ENCODE measurements at regions not wholly inside any gene's neighbourhood (a gene's known extent, or its start where the extent isn't known, plus 50 kb on each side); places are given as distances from the start of the nearest gene placed in this dataset.

DNA sequence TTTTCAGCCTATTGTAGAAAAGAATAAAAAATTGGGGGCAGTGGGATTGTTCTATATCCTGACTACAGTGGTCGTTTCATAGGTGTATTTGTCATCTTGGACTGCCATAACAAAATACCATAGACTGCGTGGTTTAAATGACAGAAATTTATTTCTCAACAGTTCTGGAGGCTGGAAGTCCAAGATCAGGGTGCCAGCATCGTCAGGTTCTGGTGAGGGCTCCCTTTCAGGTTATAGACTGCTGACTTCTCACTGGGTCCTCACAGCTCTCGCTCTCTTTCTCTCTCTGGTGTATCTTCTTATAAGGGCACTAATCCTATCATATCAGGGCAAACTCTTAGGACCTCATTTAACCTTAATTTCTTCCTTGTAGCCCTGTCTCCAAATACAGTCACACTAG lies 356.7 kb upstream of the TRPC7 start:
- TF ChIP-seq, protein P1, sequence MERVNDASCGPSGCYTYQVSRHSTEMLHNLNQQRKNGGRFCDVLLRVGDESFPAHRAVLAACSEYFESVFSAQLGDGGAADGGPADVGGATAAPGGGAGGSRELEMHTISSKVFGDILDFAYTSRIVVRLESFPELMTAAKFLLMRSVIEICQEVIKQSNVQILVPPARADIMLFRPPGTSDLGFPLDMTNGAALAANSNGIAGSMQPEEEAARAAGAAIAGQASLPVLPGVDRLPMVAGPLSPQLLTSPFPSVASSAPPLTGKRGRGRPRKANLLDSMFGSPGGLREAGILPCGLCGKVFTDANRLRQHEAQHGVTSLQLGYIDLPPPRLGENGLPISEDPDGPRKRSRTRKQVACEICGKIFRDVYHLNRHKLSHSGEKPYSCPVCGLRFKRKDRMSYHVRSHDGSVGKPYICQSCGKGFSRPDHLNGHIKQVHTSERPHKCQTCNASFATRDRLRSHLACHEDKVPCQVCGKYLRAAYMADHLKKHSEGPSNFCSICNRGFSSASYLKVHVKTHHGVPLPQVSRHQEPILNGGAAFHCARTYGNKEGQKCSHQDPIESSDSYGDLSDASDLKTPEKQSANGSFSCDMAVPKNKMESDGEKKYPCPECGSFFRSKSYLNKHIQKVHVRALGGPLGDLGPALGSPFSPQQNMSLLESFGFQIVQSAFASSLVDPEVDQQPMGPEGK (CRISPR knock-in tag; IDR thresholded peaks at IDR 0.05; ENCODE audit: borderline replicate concordance): no peak
- no peak for TF ChIP-seq ARNTL (CRISPR knock-in tag; IDR thresholded peaks at IDR 0.05; ENCODE audit: borderline replicate concordance, low read depth)
- TF ChIP-seq, protein P2, sequence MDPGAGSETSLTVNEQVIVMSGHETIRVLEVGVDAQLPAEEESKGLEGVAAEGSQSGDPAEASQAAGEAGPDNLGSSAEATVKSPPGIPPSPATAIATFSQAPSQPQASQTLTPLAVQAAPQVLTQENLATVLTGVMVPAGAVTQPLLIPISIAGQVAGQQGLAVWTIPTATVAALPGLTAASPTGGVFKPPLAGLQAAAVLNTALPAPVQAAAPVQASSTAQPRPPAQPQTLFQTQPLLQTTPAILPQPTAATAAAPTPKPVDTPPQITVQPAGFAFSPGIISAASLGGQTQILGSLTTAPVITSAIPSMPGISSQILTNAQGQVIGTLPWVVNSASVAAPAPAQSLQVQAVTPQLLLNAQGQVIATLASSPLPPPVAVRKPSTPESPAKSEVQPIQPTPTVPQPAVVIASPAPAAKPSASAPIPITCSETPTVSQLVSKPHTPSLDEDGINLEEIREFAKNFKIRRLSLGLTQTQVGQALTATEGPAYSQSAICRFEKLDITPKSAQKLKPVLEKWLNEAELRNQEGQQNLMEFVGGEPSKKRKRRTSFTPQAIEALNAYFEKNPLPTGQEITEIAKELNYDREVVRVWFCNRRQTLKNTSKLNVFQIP (CRISPR knock-in tag; IDR thresholded peaks at IDR 0.05; ENCODE audit: borderline replicate concordance, low read depth): no peak

All from SK-N-SH treated with all-trans-retinoic acid at 6 μM for 48 hours (cell line).